ENCODE measurements at regions not wholly inside any gene's neighbourhood (a gene's known extent, or its start where the extent isn't known, plus 50 kb on each side); places are given as distances from the start of the nearest gene placed in this dataset.

GRCh38 chrX:11908371-11908770 lies 150.3 kb downstream of the MSL3 start:
- Histone ChIP-seq H3K36me3 (no peaks in the 10 kb centered on the region), H3K4me3 (no peak overlapping the region), H3K4me1 (ENCODE audit: insufficient read depth) (no peaks in the 10 kb centered on the region), H3K27me3 (no peaks in the 10 kb centered on the region), H3K9me3 (peaks cover 0 to 3% of the 10 kb centered on the region in 2 donors), H3K27ac (no peak overlapping the region)
- TF ChIP-seq POLR2A (IDR thresholded peaks at IDR 0.05): no peak
- TF ChIP-seq EP300 (IDR thresholded peaks at IDR 0.05): no peak
- TF ChIP-seq CTCF (IDR thresholded peaks at IDR 0.05): no peak
- no peak for DNase-seq
- 17 to 26% (median 20%) methylated on average over 2 of the region's 2 CpGs for WGBS, 3 donors
- intact Hi-C loops (cut with DNase I): no loop called here

- H3K27ac ChIP-seq: no peak overlapping the region
Observed at GRCh38 chrX:11913001-11913400, 155.0 kb downstream of the MSL3 start.

GRCh38 chrX:11929476-11929875 lies 171.4 kb downstream of the MSL3 start:
- Histone ChIP-seq H3K4me1 (ENCODE audit: insufficient read depth) (no peaks in the 10 kb centered on the region), H3K27me3 (no peaks in the 10 kb centered on the region), H3K27ac (no peak overlapping the region), H3K4me3 (no peak overlapping the region), H3K9me3 (no peaks in the 10 kb centered on the region), H3K36me3 (no peaks in the 10 kb centered on the region)
- WGBS, 3 donors: 68 to 76% (median 76%) methylated on average over 5 of the region's 5 CpGs
- DNase-seq: no peak
- TF ChIP-seq CTCF (IDR thresholded peaks at IDR 0.05) (no peak), POLR2A (IDR thresholded peaks at IDR 0.05) (no peak), EP300 (IDR thresholded peaks at IDR 0.05) (no peak)
- intact Hi-C loops (cut with DNase I): no loop called here

More at GRCh38 chrX:11913001-11913400, 155.0 kb downstream of the MSL3 start:
- TF ChIP-seq CTCF (IDR thresholded peaks at IDR 0.05) (no peak), POLR2A (IDR thresholded peaks at IDR 0.05) (no peak), EP300 (IDR thresholded peaks at IDR 0.05) (no peak)
- H3K9me3 ChIP-seq: no peaks in the 10 kb centered on the region
- DNase-seq: no peak
- no peaks in the 10 kb centered on the region for H3K27me3 ChIP-seq
- no peaks in the 10 kb centered on the region for H3K4me1 ChIP-seq (ENCODE audit: insufficient read depth)
- WGBS, 3 donors: 62 to 78% (median 77%) methylated on average over 3 of the region's 3 CpGs
- intact Hi-C loops (cut with DNase I): no loop called here
- H3K4me3 ChIP-seq: no peak overlapping the region
- H3K36me3 ChIP-seq: no peaks in the 10 kb centered on the region

- Histone ChIP-seq H3K4me3 (no peak overlapping the region), H3K27me3 (no peaks in the 10 kb centered on the region), H3K9me3 (no peaks in the 10 kb centered on the region), H3K27ac (no peak overlapping the region), H3K4me1 (ENCODE audit: insufficient read depth) (no peaks in the 10 kb centered on the region), H3K36me3 (no peaks in the 10 kb centered on the region)
- no peak for DNase-seq
- TF ChIP-seq EP300 (IDR thresholded peaks at IDR 0.05) (no peak), POLR2A (IDR thresholded peaks at IDR 0.05) (no peak), CTCF (IDR thresholded peaks at IDR 0.05) (no peak)
- WGBS, 3 donors: 67 to 72% (median 72%) methylated on average over 1 of the region's 1 CpG
- intact Hi-C loops (cut with DNase I): no loop called here
Observed at GRCh38 chrX:11932423-11932822, 174.4 kb downstream of the MSL3 start.

GRCh38 chrX:11934089-11934488 lies 176.1 kb downstream of the MSL3 start:
- 35 to 80% (median 35%) methylated on average over 1 of the region's 1 CpG for WGBS, 3 donors
- TF ChIP-seq CTCF (IDR thresholded peaks at IDR 0.05) (no peak), EP300 (IDR thresholded peaks at IDR 0.05) (no peak), POLR2A (IDR thresholded peaks at IDR 0.05) (no peak)
- Histone ChIP-seq H3K4me3 (no peak overlapping the region), H3K4me1 (ENCODE audit: insufficient read depth) (no peaks in the 10 kb centered on the region), H3K27me3 (no peaks in the 10 kb centered on the region), H3K27ac (no peak overlapping the region), H3K36me3 (no peaks in the 10 kb centered on the region), H3K9me3 (no peaks in the 10 kb centered on the region)
- intact Hi-C loops (cut with DNase I): no loop called here
- no peak for DNase-seq
